ENCODE measurements at regions not wholly inside any gene's neighbourhood (a gene's known extent, or its start where the extent isn't known, plus 50 kb on each side); places are given as distances from the start of the nearest gene placed in this dataset.
"Not testable (repeated sequence)": the region's sequence is repeated elsewhere in the genome, so short reads cannot be mapped to it uniquely, and the experiment has no call there.

GRCh38 chr11:86876716-86877234, 76.4 kb downstream of the PRSS23 start:
- TF ChIP-seq YY1 (IDR thresholded peaks at IDR 0.05; ENCODE audit: insufficient read depth, insufficient read length): no peak
- TF ChIP-seq ZNF274 (IDR thresholded peaks at IDR 0.05; ENCODE audit: low read depth, low read length): no peak
- no peak for TF ChIP-seq SUZ12 (IDR thresholded peaks at IDR 0.05; ENCODE audit: extremely low read depth, insufficient read depth, insufficient read length)
- no peaks in the 10 kb centered on the region for H3K4me1 ChIP-seq (ENCODE audit: insufficient read depth, insufficient read length)
- DNase-seq (ENCODE audit: low read depth, low spot score): no peak
- no peaks in the 10 kb centered on the region for H3K9me3 ChIP-seq (ENCODE audit: insufficient read depth, low read length)
- no peak overlapping the region for H3K9ac ChIP-seq (ENCODE audit: insufficient read length, low read depth)
- H3K36me3 ChIP-seq (ENCODE audit: insufficient read depth, insufficient read length, low read length): no peaks in the 10 kb centered on the region
- no peaks in the 10 kb centered on the region for H3K27me3 ChIP-seq (ENCODE audit: insufficient read depth, insufficient read length)
- no peak overlapping the region for H3K4me3 ChIP-seq (ENCODE audit: insufficient read length, low read depth)

DNA sequence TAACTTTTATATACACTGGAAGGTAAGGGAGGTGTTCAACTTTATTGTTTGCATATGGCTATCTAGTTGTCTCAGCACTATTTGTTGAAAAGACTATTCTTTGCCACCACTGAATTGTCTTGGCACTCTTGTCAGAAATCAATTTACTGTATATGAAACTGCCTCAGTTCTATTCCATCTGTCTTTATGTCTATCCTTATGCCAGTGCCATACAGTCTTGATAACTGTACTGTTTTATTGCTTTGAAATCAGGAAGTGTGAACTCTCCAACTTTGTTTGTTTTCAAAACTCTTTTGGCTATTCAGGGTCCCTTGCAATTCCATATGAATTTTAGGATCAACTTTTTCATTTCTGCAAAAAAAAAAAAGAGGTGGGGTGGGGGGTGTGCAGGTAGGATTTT, 77.2 kb downstream of the PRSS23 start:
- no peak for DNase-seq (ENCODE audit: low read depth, low spot score)
- no peak for TF ChIP-seq YY1 (IDR thresholded peaks at IDR 0.05; ENCODE audit: insufficient read depth, insufficient read length)
- TF ChIP-seq ZNF274 (IDR thresholded peaks at IDR 0.05; ENCODE audit: low read depth, low read length): no peak
- TF ChIP-seq SUZ12 (IDR thresholded peaks at IDR 0.05; ENCODE audit: extremely low read depth, insufficient read depth, insufficient read length): no peak
- no peaks in the 10 kb centered on the region for H3K9me3 ChIP-seq (ENCODE audit: insufficient read depth, low read length)
- no peaks in the 10 kb centered on the region for H3K27me3 ChIP-seq (ENCODE audit: insufficient read depth, insufficient read length)
- H3K36me3 ChIP-seq (ENCODE audit: insufficient read depth, insufficient read length, low read length): no peaks in the 10 kb centered on the region
- no peak overlapping the region for H3K4me3 ChIP-seq (ENCODE audit: insufficient read length, low read depth)
- H3K4me1 ChIP-seq (ENCODE audit: insufficient read depth, insufficient read length): no peaks in the 10 kb centered on the region
- no peak overlapping the region for H3K9ac ChIP-seq (ENCODE audit: insufficient read length, low read depth)

DNA sequence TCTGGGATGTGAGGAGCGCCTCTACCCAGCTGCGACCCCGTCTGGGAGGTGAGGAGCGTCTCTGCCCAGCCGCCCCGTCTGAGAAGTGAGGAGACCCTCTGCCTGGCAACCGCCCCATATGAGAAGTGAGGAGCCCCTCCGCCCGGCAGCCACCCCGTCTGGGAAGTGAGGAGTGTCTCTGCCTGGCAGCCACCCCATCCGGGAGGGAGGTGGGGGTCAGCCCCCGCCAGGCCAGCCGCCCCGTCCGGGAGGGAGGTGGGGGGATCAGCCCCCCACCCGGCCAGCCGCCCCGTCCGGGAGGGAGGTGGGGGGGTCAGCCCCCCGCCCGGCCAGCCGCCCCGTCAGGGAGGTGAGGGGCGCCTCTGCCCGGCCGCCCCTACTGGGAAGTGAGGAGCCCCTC, 76.0 kb downstream of the FZD4 start:
- H3K9ac ChIP-seq (ENCODE audit: insufficient read length, low read depth); H3K27me3 ChIP-seq (ENCODE audit: insufficient read depth, insufficient read length); H3K4me1 ChIP-seq (ENCODE audit: insufficient read depth, insufficient read length); H3K9me3 ChIP-seq (ENCODE audit: insufficient read depth, low read length); H3K36me3 ChIP-seq (ENCODE audit: insufficient read depth, insufficient read length, low read length); H3K4me3 ChIP-seq (ENCODE audit: insufficient read length, low read depth); DNase-seq (ENCODE audit: low read depth, low spot score): not testable (repeated sequence)

- DNase-seq (ENCODE audit: low read depth, low spot score): no peak
- TF ChIP-seq ZNF274 (IDR thresholded peaks at IDR 0.05; ENCODE audit: low read depth, low read length): no peak
- TF ChIP-seq YY1 (IDR thresholded peaks at IDR 0.05; ENCODE audit: insufficient read depth, insufficient read length): no peak
- TF ChIP-seq SUZ12 (IDR thresholded peaks at IDR 0.05; ENCODE audit: extremely low read depth, insufficient read depth, insufficient read length): no peak
- Histone ChIP-seq H3K4me3 (ENCODE audit: insufficient read length, low read depth) (no peak overlapping the region), H3K9me3 (ENCODE audit: insufficient read depth, low read length) (no peaks in the 10 kb centered on the region), H3K27me3 (ENCODE audit: insufficient read depth, insufficient read length) (no peaks in the 10 kb centered on the region), H3K36me3 (ENCODE audit: insufficient read depth, insufficient read length, low read length) (no peaks in the 10 kb centered on the region), H3K4me1 (ENCODE audit: insufficient read depth, insufficient read length) (no peaks in the 10 kb centered on the region), H3K9ac (ENCODE audit: insufficient read length, low read depth) (no peak overlapping the region)
Measured at GRCh38 chr11:86885311-86885710, 69.9 kb downstream of the FZD4 start.

- no peak for TF ChIP-seq YY1 (IDR thresholded peaks at IDR 0.05; ENCODE audit: insufficient read depth, insufficient read length)
- no peak for TF ChIP-seq ZNF274 (IDR thresholded peaks at IDR 0.05; ENCODE audit: low read depth, low read length)
- TF ChIP-seq SUZ12 (IDR thresholded peaks at IDR 0.05; ENCODE audit: extremely low read depth, insufficient read depth, insufficient read length): no peak
- no peak overlapping the region for H3K4me3 ChIP-seq (ENCODE audit: insufficient read length, low read depth)
- H3K9me3 ChIP-seq (ENCODE audit: insufficient read depth, low read length): no peaks in the 10 kb centered on the region
- no peak overlapping the region for H3K9ac ChIP-seq (ENCODE audit: insufficient read length, low read depth)
- DNase-seq (ENCODE audit: low read depth, low spot score): no peak
- H3K4me1 ChIP-seq (ENCODE audit: insufficient read depth, insufficient read length): no peaks in the 10 kb centered on the region
- no peaks in the 10 kb centered on the region for H3K36me3 ChIP-seq (ENCODE audit: insufficient read depth, insufficient read length, low read length)
- H3K27me3 ChIP-seq (ENCODE audit: insufficient read depth, insufficient read length): no peaks in the 10 kb centered on the region
Measured at GRCh38 chr11:86888164-86889000, 66.8 kb downstream of the FZD4 start.

DNA sequence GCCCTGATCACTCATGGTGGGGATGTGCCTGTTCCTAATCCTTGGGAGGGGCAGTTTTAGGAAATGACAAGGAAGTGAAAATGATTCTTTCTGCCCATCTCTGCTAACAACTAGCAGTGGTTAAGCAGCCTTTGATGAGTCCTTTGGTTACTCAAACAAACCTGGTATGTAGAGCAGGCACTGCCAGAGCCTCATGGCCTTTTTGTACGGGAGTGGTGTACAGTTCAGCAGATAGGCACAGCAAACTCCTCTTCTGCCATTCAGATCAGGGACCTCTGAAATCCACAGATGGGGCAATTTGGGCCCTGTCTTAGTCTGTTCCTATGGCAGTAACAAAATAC, 66.2 kb downstream of the FZD4 start:
- H3K9ac ChIP-seq (ENCODE audit: insufficient read length, low read depth): no peak overlapping the region
- H3K4me3 ChIP-seq (ENCODE audit: insufficient read length, low read depth): no peak overlapping the region
- TF ChIP-seq ZNF274 (IDR thresholded peaks at IDR 0.05; ENCODE audit: low read depth, low read length): no peak
- TF ChIP-seq SUZ12 (IDR thresholded peaks at IDR 0.05; ENCODE audit: extremely low read depth, insufficient read depth, insufficient read length): no peak
- no peak for TF ChIP-seq YY1 (IDR thresholded peaks at IDR 0.05; ENCODE audit: insufficient read depth, insufficient read length)
- no peaks in the 10 kb centered on the region for H3K36me3 ChIP-seq (ENCODE audit: insufficient read depth, insufficient read length, low read length)
- DNase-seq (ENCODE audit: low read depth, low spot score): no peak
- H3K4me1 ChIP-seq (ENCODE audit: insufficient read depth, insufficient read length): no peaks in the 10 kb centered on the region
- no peaks in the 10 kb centered on the region for H3K27me3 ChIP-seq (ENCODE audit: insufficient read depth, insufficient read length)
- H3K9me3 ChIP-seq (ENCODE audit: insufficient read depth, low read length): no peaks in the 10 kb centered on the region

- Histone ChIP-seq H3K27me3 (ENCODE audit: insufficient read depth, insufficient read length) (no peaks in the 10 kb centered on the region), H3K4me1 (ENCODE audit: insufficient read depth, insufficient read length) (no peaks in the 10 kb centered on the region), H3K9me3 (ENCODE audit: insufficient read depth, low read length) (no peaks in the 10 kb centered on the region), H3K4me3 (ENCODE audit: insufficient read length, low read depth) (no peak overlapping the region), H3K36me3 (ENCODE audit: insufficient read depth, insufficient read length, low read length) (no peaks in the 10 kb centered on the region), H3K9ac (ENCODE audit: insufficient read length, low read depth) (no peak overlapping the region)
- no peak for TF ChIP-seq SUZ12 (IDR thresholded peaks at IDR 0.05; ENCODE audit: extremely low read depth, insufficient read depth, insufficient read length)
- no peak for TF ChIP-seq ZNF274 (IDR thresholded peaks at IDR 0.05; ENCODE audit: low read depth, low read length)
- no peak for TF ChIP-seq YY1 (IDR thresholded peaks at IDR 0.05; ENCODE audit: insufficient read depth, insufficient read length)
- no peak for DNase-seq (ENCODE audit: low read depth, low spot score)
Measured at GRCh38 chr11:86891036-86891435, 64.2 kb downstream of the FZD4 start.
